ENCODE measurements at regions not wholly inside any gene's neighbourhood (a gene's known extent, or its start where the extent isn't known, plus 50 kb on each side); places are given as distances from the start of the nearest gene placed in this dataset.

DNA sequence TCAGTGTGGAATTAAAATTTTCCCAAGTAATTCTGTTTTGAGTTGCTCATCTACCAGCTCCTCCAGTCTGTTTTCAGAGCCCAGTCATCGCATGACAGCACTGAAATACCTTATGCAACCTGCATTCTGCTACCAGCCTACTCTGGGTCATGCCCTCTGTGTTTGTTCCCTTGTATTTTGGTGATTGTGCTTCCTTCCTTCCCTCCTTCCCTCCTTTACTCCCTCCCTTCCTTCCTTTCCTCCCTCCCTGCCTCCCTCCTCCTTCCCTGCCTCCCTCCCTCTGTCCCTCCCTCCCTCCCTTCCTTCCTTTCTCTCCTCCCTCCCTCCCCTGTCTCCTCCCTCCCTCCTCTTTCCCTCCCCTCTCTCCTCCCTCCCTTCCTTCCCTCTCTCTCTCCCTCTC is 289.6 kb downstream of the CDH2 start:
- CTCF ChIA-PET, result interaction anchor here (1.2 kb wide), 1 partner anchor 12 kb away, joined by 4 read pairs; no protein-coding TSS in a partner anchor
- peaks cover 0 to 2% of the 10 kb centered on the region in 2 experiments for H3K27me3 ChIP-seq (ENCODE audit: control insufficient read depth in 2 of 2, insufficient read depth in 2 of 2, low read length in 2 of 2)
- H3K4me1 ChIP-seq (ENCODE audit: control insufficient read depth, extremely low read depth, insufficient read depth, low read length), result no peaks in the 10 kb centered on the region
- BruUV-seq (replicated peaks), result no TSS peak
- H3K9me1 ChIP-seq (replicated peaks; ENCODE audit: control insufficient read depth, extremely low read depth, insufficient read depth, low read length), result no peaks in the 10 kb centered on the region
- H2AFZ ChIP-seq (ENCODE audit: low read depth, low read length), result no peak overlapping the region
- no peak overlapping the region for H3K4me2 ChIP-seq (ENCODE audit: insufficient read depth, low read length)
- H3K79me2 ChIP-seq (ENCODE audit: control insufficient read depth, insufficient read depth, low read length), result no peaks in the 10 kb centered on the region
- dilution Hi-C loops (cut with MboI; ENCODE audit: extremely low pct_ligation_motif_present, low sequenced_read_pairs), result no loop called here
- no peak overlapping the region for H3K4me3 ChIP-seq (replicated peaks in 1 of 3; ENCODE audit: insufficient read depth in 1 of 3, low read depth in 1 of 3, low read length in 3 of 3)
- no peak overlapping the region for H3K9ac ChIP-seq (replicated peaks; ENCODE audit: extremely low read depth, insufficient read depth, low read length)
- no peaks in the 10 kb centered on the region for H3K36me3 ChIP-seq (ENCODE audit: control insufficient read depth in 2 of 2, extremely low read depth in 1 of 2, insufficient read depth in 2 of 2, low read length in 2 of 2)
- FAIRE-seq (no peak), DNase-seq (ENCODE audit: low read depth, low spot score) (no peak)
- H4K20me1 ChIP-seq (replicated peaks; ENCODE audit: control insufficient read depth, extremely low read depth, insufficient read depth, low read length), result no peaks in the 10 kb centered on the region
- intact Hi-C loops (cut with micrococcal nuclease), result no loop called here
- H3K9me3 ChIP-seq (replicated peaks; ENCODE audit: control insufficient read depth, insufficient read depth, low read length), result no peaks in the 10 kb centered on the region
- POLR2A ChIA-PET, result no interaction called here
- TF ChIP-seq FOS (IDR thresholded peaks at IDR 0.05; ENCODE audit: borderline replicate concordance, insufficient read depth, low read length) (no peak), POLR2AphosphoS5 (IDR thresholded peaks at IDR 0.05; ENCODE audit: insufficient read depth, low read depth, low read length) (no peak), MYC (IDR thresholded peaks at IDR 0.05; ENCODE audit: low read depth, low read length) (no peak), JUN (IDR thresholded peaks at IDR 0.05; ENCODE audit: borderline replicate concordance, insufficient read depth, insufficient read length, low read depth) (no peak), GATA2 (IDR thresholded peaks at IDR 0.05; ENCODE audit: insufficient read depth, insufficient read length, low read depth, low read length) (no peak), POLR2A (IDR thresholded peaks at IDR 0.05; ENCODE audit: low read depth, low read length) (no peak), EZH2 (IDR thresholded peaks at IDR 0.05; ENCODE audit: borderline replicate concordance, low read depth, low read length, severe bottlenecking) (no peak)
- TF ChIP-seq, protein P1, sequence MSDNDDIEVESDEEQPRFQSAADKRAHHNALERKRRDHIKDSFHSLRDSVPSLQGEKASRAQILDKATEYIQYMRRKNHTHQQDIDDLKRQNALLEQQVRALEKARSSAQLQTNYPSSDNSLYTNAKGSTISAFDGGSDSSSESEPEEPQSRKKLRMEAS (IDR thresholded peaks at IDR 0.05; ENCODE audit: insufficient read depth, insufficient read length), result no peak
- TF ChIP-seq, protein P2, sequence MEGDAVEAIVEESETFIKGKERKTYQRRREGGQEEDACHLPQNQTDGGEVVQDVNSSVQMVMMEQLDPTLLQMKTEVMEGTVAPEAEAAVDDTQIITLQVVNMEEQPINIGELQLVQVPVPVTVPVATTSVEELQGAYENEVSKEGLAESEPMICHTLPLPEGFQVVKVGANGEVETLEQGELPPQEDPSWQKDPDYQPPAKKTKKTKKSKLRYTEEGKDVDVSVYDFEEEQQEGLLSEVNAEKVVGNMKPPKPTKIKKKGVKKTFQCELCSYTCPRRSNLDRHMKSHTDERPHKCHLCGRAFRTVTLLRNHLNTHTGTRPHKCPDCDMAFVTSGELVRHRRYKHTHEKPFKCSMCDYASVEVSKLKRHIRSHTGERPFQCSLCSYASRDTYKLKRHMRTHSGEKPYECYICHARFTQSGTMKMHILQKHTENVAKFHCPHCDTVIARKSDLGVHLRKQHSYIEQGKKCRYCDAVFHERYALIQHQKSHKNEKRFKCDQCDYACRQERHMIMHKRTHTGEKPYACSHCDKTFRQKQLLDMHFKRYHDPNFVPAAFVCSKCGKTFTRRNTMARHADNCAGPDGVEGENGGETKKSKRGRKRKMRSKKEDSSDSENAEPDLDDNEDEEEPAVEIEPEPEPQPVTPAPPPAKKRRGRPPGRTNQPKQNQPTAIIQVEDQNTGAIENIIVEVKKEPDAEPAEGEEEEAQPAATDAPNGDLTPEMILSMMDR (IDR thresholded peaks at IDR 0.05; ENCODE audit: extremely low read depth in 1 of 2, insufficient read depth in 1 of 2, low read depth in 1 of 2, low read length in 2 of 2), result no peak
- H3K27ac ChIP-seq (ENCODE audit: insufficient read depth, low read depth, low read length), result no peak overlapping the region
